Right atrium auricular region (tissue), 2 donors: ENCODE measurements at regions not wholly inside any gene's neighbourhood (a gene's known extent, or its start where the extent isn't known, plus 50 kb on each side); places are given as distances from the start of the nearest gene placed in this dataset.

Source experiments
- DNase-seq: peaks from one replicate; pipeline ENCODE4 v3.0.0-alpha.2; 2019; ENCODE audit warnings: low spot score
- H3K27ac ChIP-seq, 2 donors: fragments of 200-600 bp; sonication (generic); 1 replicate in 1 of 2; 2 replicates in 1 of 2; pipeline ENCODE4 v1.5.1; 2016 to 2019
- H3K27me3 ChIP-seq, 2 donors: fragments of 200-600 bp; sonication (generic); one replicate each; pipeline versions ENCODE4 v1.5.1 to v1.6.0; 2017 to 2019
- H3K36me3 ChIP-seq: fragments of 200-600 bp; sonication (generic); one replicate; pipeline ENCODE4 v1.5.1; 2016
- H3K4me1 ChIP-seq, 2 donors: fragments of 200-600 bp; sonication (generic); one replicate each; pipeline versions ENCODE4 v1.5.1 to v1.6.0; 2017 to 2019
- H3K4me3 ChIP-seq, 2 donors: fragments of 200-600 bp; sonication (generic); 1 replicate in 1 of 2; 2 replicates in 1 of 2; pipeline ENCODE4 v1.5.1; 2017 to 2019; ENCODE audit warnings: mild to moderate bottlenecking in 1 of 2, moderate library complexity in 1 of 2
- H3K9me3 ChIP-seq, 2 donors: fragments of 200-600 bp; sonication (generic); one replicate each; pipeline ENCODE4 v1.5.1; 2019
- CTCF ChIP-seq, 2 donors: fragments of 200-600 bp; sonication (generic); IDR thresholded peaks; one replicate each; pipeline ENCODE4 v1.5.1; 2019; ENCODE audit warnings: antibody characterized with exemption in 2 of 2

- no peaks in the 10 kb centered on the region for H3K36me3 ChIP-seq
- no peaks in the 10 kb centered on the region for H3K4me1 ChIP-seq
- no peaks in the 10 kb centered on the region for H3K9me3 ChIP-seq
- DNase-seq: no peak
- TF ChIP-seq CTCF (IDR thresholded peaks at IDR 0.05): no peak
- H3K4me3 ChIP-seq: no peak overlapping the region
- H3K27me3 ChIP-seq: no peaks in the 10 kb centered on the region
- no peak overlapping the region for H3K27ac ChIP-seq
Measured at GRCh38 chr13:40084934-40085333, 429.5 kb downstream of the COG6 start.

- Histone ChIP-seq H3K36me3 (no peaks in the 10 kb centered on the region), H3K4me3 (no peak overlapping the region), H3K27ac (no peak overlapping the region), H3K9me3 (no peaks in the 10 kb centered on the region), H3K27me3 (no peaks in the 10 kb centered on the region), H3K4me1 (no peaks in the 10 kb centered on the region)
- DNase-seq: peak; percentile 42
- no peak for TF ChIP-seq CTCF (IDR thresholded peaks at IDR 0.05)
Measured at GRCh38 chr13:40087091-40088002, 431.9 kb downstream of the COG6 start.

- DNase-seq: no peak
- no peaks in the 10 kb centered on the region for H3K27me3 ChIP-seq
- TF ChIP-seq CTCF (IDR thresholded peaks at IDR 0.05): no peak
Measured at GRCh38 chr13:40094056-40094455, 438.6 kb downstream of the COG6 start.

GRCh38 chr13:40095695-40096356 lies 440.4 kb downstream of the COG6 start:
- no peaks in the 10 kb centered on the region for H3K4me1 ChIP-seq

More at GRCh38 chr13:40094056-40094455, 438.6 kb downstream of the COG6 start:
- H3K4me1 ChIP-seq: no peaks in the 10 kb centered on the region
- H3K27ac ChIP-seq: no peak overlapping the region
- no peak overlapping the region for H3K4me3 ChIP-seq
- H3K36me3 ChIP-seq: no peaks in the 10 kb centered on the region
- H3K9me3 ChIP-seq: no peaks in the 10 kb centered on the region

GRCh38 chr13:40096357-40096901 lies 441.0 kb downstream of the COG6 start:
- Histone ChIP-seq H3K27ac (no peak overlapping the region), H3K4me1 (no peaks in the 10 kb centered on the region), H3K36me3 (no peaks in the 10 kb centered on the region), H3K4me3 (no peak overlapping the region), H3K27me3 (no peaks in the 10 kb centered on the region), H3K9me3 (no peaks in the 10 kb centered on the region)
- TF ChIP-seq CTCF (IDR thresholded peaks at IDR 0.05): no peak
- DNase-seq: no peak

More at GRCh38 chr13:40095695-40096356, 440.4 kb downstream of the COG6 start:
- no peak for TF ChIP-seq CTCF (IDR thresholded peaks at IDR 0.05)
- Histone ChIP-seq H3K9me3 (no peaks in the 10 kb centered on the region), H3K36me3 (no peaks in the 10 kb centered on the region), H3K27ac (no peak overlapping the region), H3K27me3 (no peaks in the 10 kb centered on the region), H3K4me3 (no peak overlapping the region)
- no peak for DNase-seq
